ENCODE measurements at regions not wholly inside any gene's neighbourhood (a gene's known extent, or its start where the extent isn't known, plus 50 kb on each side); places are given as distances from the start of the nearest gene placed in this dataset.

DNA sequence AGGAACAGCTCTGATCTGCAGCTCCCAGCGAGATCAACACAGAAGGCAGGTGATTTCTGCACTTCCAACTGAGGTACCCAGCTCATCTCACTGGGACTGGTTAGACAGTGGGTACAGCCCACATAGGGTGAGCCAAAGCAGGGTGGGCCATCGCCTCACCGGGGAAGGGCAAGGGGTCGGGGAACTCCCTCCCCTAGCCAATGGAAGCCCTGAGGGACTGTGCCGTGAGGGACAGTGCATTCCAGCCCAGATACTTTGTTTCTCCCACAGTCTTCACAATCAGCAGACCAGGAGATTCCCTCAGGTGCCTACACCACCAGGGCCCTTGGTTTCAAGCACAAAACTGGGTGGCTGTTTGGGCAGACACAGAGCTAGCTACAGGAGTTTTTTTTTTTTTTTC lies 555.9 kb downstream of the BCOR start:
- TF ChIP-seq SMC3 (conservative IDR thresholded peaks at IDR 0.05; ENCODE audit: poor library complexity): no peak
- TF ChIP-seq, protein P1, sequence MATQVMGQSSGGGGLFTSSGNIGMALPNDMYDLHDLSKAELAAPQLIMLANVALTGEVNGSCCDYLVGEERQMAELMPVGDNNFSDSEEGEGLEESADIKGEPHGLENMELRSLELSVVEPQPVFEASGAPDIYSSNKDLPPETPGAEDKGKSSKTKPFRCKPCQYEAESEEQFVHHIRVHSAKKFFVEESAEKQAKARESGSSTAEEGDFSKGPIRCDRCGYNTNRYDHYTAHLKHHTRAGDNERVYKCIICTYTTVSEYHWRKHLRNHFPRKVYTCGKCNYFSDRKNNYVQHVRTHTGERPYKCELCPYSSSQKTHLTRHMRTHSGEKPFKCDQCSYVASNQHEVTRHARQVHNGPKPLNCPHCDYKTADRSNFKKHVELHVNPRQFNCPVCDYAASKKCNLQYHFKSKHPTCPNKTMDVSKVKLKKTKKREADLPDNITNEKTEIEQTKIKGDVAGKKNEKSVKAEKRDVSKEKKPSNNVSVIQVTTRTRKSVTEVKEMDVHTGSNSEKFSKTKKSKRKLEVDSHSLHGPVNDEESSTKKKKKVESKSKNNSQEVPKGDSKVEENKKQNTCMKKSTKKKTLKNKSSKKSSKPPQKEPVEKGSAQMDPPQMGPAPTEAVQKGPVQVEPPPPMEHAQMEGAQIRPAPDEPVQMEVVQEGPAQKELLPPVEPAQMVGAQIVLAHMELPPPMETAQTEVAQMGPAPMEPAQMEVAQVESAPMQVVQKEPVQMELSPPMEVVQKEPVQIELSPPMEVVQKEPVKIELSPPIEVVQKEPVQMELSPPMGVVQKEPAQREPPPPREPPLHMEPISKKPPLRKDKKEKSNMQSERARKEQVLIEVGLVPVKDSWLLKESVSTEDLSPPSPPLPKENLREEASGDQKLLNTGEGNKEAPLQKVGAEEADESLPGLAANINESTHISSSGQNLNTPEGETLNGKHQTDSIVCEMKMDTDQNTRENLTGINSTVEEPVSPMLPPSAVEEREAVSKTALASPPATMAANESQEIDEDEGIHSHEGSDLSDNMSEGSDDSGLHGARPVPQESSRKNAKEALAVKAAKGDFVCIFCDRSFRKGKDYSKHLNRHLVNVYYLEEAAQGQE (IDR thresholded peaks at IDR 0.05; ENCODE audit: borderline replicate concordance): no peak
- TF ChIP-seq, protein P2, sequence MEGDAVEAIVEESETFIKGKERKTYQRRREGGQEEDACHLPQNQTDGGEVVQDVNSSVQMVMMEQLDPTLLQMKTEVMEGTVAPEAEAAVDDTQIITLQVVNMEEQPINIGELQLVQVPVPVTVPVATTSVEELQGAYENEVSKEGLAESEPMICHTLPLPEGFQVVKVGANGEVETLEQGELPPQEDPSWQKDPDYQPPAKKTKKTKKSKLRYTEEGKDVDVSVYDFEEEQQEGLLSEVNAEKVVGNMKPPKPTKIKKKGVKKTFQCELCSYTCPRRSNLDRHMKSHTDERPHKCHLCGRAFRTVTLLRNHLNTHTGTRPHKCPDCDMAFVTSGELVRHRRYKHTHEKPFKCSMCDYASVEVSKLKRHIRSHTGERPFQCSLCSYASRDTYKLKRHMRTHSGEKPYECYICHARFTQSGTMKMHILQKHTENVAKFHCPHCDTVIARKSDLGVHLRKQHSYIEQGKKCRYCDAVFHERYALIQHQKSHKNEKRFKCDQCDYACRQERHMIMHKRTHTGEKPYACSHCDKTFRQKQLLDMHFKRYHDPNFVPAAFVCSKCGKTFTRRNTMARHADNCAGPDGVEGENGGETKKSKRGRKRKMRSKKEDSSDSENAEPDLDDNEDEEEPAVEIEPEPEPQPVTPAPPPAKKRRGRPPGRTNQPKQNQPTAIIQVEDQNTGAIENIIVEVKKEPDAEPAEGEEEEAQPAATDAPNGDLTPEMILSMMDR (IDR thresholded peaks at IDR 0.05; ENCODE audit: poor library complexity, severe bottlenecking): no peak
- TF ChIP-seq RAD21 (conservative IDR thresholded peaks at IDR 0.05): no peak
- TF ChIP-seq TAF1 (IDR thresholded peaks at IDR 0.05; ENCODE audit: low read depth): no peak
- TF ChIP-seq POLR2AphosphoS5 (IDR thresholded peaks at IDR 0.05): no peak
- no peak for TF ChIP-seq EP300 (conservative IDR thresholded peaks at IDR 0.05; ENCODE audit: poor library complexity, severe bottlenecking)
- no peak for TF ChIP-seq MXI1 (conservative IDR thresholded peaks at IDR 0.05; ENCODE audit: poor library complexity, severe bottlenecking)
- TF ChIP-seq EZH2 (IDR thresholded peaks at IDR 0.05; ENCODE audit: borderline replicate concordance, insufficient read depth, low read length, poor library complexity, severe bottlenecking): no peak
